Activated CD4-positive, alpha-beta T cell treated with anti-CD3 and anti-CD28 coated beads, Interleukin-2, amount 50 U/mL, for 24 hours (primary cell): ENCODE measurements at regions not wholly inside any gene's neighbourhood (a gene's known extent, or its start where the extent isn't known, plus 50 kb on each side); places are given as distances from the start of the nearest gene placed in this dataset.

Source experiments
- DNase-seq, 2 donors: peaks; one replicate each; pipeline ENCODE4 v3.0.0-alpha.2; 2020; ENCODE audit warnings: low read depth in 1 of 2, low spot score in 1 of 2

GRCh38 chr22:48592066-48592345 is 1235.7 kb downstream of the BRD1 start:
- no peak for DNase-seq

DNA sequence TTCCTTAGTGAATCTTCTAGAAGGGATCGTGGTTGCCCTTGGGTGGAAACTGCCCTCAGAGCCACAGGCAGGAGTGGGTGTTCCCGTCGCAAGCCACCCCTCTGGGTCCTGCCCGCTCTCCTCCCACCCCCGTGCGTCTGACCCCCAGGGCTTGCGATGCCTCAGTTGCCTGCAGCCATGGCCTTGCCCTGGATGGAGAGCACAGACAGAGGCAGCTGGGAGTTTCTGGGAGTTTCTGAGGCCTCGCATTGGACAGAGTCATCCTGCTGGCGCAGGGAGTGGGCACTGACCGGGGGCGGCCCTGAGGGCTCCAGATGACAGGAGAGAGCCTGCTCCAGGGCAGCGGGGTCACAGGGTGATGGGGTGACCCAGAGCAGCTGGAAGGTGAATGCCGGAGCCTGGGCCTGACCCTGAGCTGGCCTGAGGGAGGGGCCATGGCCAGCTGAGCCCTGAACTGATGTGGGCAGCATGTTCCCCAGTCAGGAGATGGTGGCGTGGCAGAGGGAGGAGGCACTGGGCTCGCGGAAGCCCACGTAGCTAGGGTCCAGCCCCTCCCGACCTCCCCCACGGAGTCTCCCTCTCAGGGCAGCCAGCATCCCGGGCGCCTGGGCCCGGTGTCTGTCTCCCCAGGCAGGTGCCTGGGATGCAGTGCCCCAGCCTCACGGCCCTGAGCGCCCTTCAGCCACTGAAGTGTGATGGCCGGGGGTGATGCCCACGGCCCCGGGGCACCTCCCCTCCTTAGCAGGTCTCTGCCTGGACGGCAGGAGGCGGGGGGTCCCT is 1236.2 kb downstream of the BRD1 start:
- DNase-seq: no peak

- DNase-seq: no peak
These were observed 1237.8 kb downstream of the BRD1 start for GRCh38 chr22:48589901-48590300.

GRCh38 chr22:48588878-48589450 is 1238.7 kb downstream of the BRD1 start:
- no peak for DNase-seq

- DNase-seq: no peak
These were observed 1239.4 kb downstream of the BRD1 start for GRCh38 chr22:48588151-48588877.

GRCh38 chr22:48587236-48587865 is 1240.3 kb downstream of the BRD1 start:
- no peak for DNase-seq

DNA sequence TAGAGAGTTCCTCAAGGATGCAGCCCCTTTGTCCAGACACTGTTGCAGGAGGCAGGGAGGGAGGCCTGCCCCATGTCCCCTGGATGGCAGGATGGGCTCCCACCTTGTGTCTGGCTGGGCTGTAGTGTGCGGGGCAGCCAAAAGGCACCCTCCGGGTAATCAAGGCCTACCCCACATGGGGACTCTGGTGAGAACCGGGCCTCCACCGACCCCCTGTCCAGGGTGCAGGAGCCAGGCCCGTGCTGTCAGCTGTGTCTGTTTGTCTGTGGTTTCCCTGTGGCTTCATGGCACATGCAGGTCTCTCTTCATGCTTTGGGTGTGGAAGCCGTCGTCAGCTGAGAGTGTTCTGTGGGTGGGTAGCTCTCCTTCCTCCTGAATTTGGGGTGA is 1240.9 kb downstream of the BRD1 start:
- no peak for DNase-seq

DNA sequence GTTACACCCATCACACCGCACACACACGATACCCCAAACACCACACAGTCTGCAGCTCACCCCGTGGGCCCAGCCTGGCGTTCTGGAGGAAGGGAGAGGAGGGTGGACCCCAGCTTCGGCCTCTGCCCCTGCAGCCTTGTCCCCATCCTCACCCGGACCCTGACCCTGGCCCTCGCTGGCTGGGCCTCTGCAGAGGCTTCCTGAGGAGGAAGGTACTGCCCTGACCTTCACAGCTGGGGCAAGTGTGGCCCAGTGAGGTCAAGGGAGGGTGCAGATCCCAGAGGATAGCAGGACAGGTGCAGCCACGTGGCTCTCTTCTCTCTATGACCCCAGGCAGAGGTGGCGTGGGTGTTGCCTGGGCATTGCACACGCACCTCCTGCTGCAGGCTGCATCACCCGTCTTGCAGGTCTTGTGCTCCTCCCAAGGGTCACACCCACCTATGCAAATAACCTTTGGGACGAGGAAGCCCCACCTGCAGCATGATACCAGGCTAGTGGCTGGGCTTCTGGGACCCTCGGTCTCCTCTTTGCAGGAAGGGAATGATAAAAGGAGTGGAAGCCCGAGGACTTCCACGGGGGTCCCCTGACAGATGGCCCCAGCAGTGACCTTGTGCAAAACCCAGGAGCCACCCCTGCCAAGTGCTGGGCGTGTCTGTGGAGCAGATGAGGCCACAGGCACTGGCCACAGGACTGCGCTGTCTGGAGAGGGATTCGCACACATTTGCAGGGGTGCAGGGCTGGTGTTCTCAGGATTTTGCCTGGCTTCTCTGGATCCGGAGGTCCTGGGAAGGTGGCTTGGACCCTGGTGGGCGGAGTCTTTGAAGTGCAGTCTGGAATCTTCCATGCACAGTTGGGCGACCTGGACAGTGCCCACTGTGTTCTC is 1241.5 kb downstream of the BRD1 start:
- no peak for DNase-seq

DNA sequence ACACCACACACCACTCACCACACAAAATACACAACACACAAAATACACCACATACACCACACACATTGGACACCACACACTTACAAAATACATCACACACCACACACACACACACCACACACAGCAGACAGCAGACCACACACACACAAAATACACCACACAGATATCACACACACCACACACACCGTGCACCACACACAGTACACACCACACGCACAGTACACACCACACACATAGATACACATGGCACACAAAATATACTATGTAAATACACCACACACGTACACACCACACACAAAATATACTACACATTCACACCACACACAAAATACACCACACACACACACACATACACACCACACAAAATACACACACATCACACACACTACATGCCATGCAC is 1243.5 kb downstream of the BRD1 start:
- no peak for DNase-seq

DNA sequence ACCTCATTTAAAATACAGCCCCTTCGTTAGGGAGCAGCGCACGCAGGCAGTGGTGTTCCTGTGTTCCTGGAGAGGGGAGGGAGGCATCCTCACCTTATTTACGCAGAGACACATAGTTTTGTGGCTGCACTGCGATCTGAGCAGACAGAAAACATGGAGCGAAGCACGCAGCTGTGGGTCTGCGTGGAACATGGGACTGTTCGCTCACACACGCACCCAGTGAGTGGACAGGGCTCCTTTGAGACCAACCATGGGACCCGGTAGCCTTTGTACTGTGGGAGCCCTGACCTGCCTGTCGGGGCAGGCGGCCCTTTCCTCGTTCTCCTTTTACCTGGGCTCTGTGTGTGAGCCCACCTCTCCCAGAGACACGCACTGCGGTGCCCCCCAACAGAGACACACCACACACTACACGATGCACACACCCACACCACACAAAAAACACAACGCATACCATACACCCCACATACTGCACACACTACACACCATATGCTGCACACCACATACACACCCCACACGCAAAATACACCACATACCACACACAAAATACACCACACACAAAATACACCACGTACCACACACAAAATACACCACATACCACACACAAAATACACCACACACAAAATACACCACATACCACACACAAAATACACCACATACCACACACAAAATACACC is 1245.7 kb downstream of the BRD1 start:
- no peak for DNase-seq

GRCh38 chr22:48581205-48581766 is 1246.4 kb downstream of the BRD1 start:
- DNase-seq: no peak

GRCh38 chr22:48580481-48580970 is 1247.1 kb downstream of the BRD1 start:
- DNase-seq: no peak

GRCh38 chr22:48579928-48580309 is 1247.8 kb downstream of the BRD1 start:
- no peak for DNase-seq

DNA sequence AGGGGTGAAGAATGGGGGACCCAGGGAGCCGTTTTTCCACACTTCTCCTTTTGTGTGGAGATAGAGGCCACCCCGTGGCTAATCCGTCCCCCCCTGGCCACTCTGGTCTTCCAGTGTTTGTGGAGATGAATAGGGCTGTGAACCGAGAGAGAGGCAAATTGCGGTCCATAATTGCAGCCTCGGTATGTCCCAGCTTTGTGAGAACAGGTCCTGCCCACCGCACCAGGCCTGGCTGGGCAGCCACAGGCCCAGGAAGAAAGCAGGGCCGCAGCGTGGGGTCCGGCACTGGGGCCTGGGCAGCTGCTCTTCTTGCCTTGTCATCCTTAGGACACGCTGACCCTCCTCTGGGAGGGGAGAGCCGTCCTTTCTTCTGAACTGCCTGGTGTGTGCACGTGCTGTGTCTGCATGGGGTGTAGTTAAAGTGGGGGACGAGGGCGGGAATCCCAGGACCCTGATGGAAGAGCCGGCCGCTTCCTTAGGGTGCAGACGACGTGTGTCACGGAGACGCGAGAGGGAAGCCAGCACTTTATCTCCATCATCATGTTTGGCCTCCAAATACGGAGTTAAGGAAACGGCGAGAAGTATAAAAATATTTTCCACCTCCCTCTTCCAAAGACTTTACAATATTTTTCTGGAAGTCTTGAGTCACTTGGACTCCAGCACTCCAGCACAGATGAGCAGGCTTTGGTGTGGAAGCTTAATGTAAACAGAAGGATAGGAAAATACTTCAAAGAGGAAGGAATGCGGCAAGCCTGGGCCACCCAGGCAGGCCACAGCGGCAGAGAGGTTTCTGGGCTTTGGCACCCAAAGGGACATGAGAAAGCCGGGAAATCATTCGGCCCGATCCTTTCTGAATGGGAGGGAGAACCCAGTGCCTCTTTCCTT is 1248.4 kb downstream of the BRD1 start:
- DNase-seq: no peak

DNA sequence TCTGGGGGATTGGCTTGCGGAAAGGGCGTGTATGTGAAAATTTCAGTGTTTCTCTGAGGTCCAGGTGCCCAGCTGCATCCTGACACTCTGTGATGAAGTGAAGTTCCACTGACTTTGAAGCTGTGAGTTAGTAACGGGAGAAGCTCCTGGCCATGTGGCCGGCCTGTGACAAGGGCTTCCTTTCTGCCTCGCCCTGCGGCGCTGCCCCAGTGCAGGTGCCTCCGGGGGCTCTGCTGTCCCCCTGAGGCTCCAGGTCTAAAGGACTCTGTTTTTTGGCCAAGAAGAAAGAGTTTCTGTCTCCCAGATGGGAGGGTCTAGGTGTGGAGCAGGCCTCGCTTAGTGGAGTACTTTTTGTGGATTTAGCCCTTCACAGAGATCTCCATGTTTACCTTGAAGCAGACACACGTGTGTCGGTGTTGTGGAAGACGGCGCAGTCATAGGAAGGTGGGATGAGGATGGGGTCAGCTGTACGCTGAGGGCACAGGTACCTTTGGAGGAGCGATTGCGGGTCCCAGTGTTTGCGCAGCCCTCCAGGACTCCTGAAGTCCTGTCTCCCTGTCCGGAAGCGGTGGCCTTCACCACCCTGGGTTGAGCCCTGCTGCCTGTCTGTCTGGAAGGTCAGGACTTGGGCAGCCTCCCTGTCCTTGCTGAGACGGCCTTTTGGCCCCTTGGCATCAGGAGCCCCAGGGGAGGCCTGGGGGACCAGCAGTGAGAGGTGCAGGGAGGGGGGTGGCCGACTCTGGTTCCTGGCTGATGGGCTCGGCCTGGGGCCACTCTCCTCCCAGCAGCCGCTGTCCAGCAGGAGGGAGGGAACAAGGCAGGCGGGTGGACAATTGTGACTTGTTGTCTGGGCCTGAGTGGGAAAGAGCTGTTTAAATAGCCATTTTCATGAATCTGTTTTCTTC is 1249.3 kb downstream of the BRD1 start:
- no peak for DNase-seq

DNA sequence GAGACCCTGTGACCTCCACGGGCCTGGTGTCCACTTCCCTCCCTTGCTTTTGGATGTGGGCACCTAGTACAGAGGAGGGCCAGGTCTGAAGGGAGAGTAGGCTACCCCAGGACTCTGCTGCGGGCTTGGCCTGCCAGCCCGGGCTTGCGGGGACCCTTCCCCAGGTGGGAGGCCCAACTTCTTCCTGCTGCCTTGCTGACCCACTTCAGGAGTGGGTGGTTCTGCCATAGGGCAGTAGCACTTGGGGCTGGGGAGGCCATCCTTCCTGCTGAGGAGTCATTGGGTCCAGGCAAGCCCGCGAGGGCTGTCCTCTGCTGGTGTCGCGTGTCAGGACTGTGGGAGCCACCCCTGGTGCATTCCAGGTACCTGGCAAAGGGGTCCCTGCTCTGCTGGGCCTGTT is 1250.0 kb downstream of the BRD1 start:
- no peak for DNase-seq

GRCh38 chr22:48577014-48577690 is 1250.5 kb downstream of the BRD1 start:
- no peak for DNase-seq
